ENCODE measurements at regions not wholly inside any gene's neighbourhood (a gene's known extent, or its start where the extent isn't known, plus 50 kb on each side); places are given as distances from the start of the nearest gene placed in this dataset.
"Not testable (repeated sequence)": the region's sequence is repeated elsewhere in the genome, so short reads cannot be mapped to it uniquely, and the experiment has no call there.

- H4K20me1 ChIP-seq, H3K27ac ChIP-seq, H3K27me3 ChIP-seq: not testable (repeated sequence)
These were observed 524.7 kb downstream of the GOLGA6L6 start for GRCh38 chr15:20016941-20017340.

GRCh38 chr15:20012837-20013236 lies 528.8 kb downstream of the GOLGA6L6 start:
- not testable (repeated sequence) for H3K27me3 ChIP-seq, H3K27ac ChIP-seq, H3K36me3 ChIP-seq, H3K4me2 ChIP-seq, H4K20me1 ChIP-seq, H3K4me3 ChIP-seq, H3K9me3 ChIP-seq, H3K4me1 ChIP-seq, H3K9ac ChIP-seq

More at GRCh38 chr15:20016941-20017340, 524.7 kb downstream of the GOLGA6L6 start:
- not testable (repeated sequence) for H3K4me3 ChIP-seq, H3K9me3 ChIP-seq, H3K9ac ChIP-seq, H3K4me2 ChIP-seq, H3K4me1 ChIP-seq, H3K36me3 ChIP-seq

GRCh38 chr15:20010759-20011158 lies 530.8 kb downstream of the GOLGA6L6 start:
- not testable (repeated sequence) for H3K27me3 ChIP-seq, H3K27ac ChIP-seq, H3K4me1 ChIP-seq

GRCh38 chr15:20009619-20010018 lies 532.0 kb downstream of the GOLGA6L6 start:
- H3K9me3 ChIP-seq, H3K27me3 ChIP-seq, H3K4me1 ChIP-seq, H3K36me3 ChIP-seq, H3K9ac ChIP-seq, H3K4me2 ChIP-seq, H3K4me3 ChIP-seq, H4K20me1 ChIP-seq, H3K27ac ChIP-seq: not testable (repeated sequence)

More at GRCh38 chr15:20010759-20011158, 530.8 kb downstream of the GOLGA6L6 start:
- not testable (repeated sequence) for H3K4me3 ChIP-seq, H3K9me3 ChIP-seq, H4K20me1 ChIP-seq, H3K9ac ChIP-seq, H3K36me3 ChIP-seq, H3K4me2 ChIP-seq

GRCh38 chr15:20007338-20007737 lies 534.3 kb downstream of the GOLGA6L6 start:
- H3K9me3 ChIP-seq, H4K20me1 ChIP-seq, H3K36me3 ChIP-seq, H3K4me3 ChIP-seq, H3K9ac ChIP-seq, H3K27ac ChIP-seq, H3K27me3 ChIP-seq, H3K4me2 ChIP-seq, H3K4me1 ChIP-seq: not testable (repeated sequence)

- H3K9me3 ChIP-seq, H3K9ac ChIP-seq, H3K4me3 ChIP-seq, H3K27me3 ChIP-seq, H4K20me1 ChIP-seq, H3K36me3 ChIP-seq: not testable (repeated sequence)
- peak overlapping the region; percentile 74 for H3K27ac ChIP-seq
- peaks cover 11% of the 10 kb centered on the region for H3K4me1 ChIP-seq
- H3K4me2 ChIP-seq, result peak overlapping the region; percentile 53
These were observed 538.1 kb downstream of the GOLGA6L6 start for GRCh38 chr15:20003471-20003870.

GRCh38 chr15:20002560-20002959 lies 539.0 kb downstream of the GOLGA6L6 start:
- Histone ChIP-seq H3K4me2 (peak overlapping the region; percentile 48), H3K4me1 (peaks cover 11% of the 10 kb centered on the region)
- H3K9ac ChIP-seq, H3K9me3 ChIP-seq, H3K27me3 ChIP-seq, H3K27ac ChIP-seq, H4K20me1 ChIP-seq, H3K4me3 ChIP-seq, H3K36me3 ChIP-seq: not testable (repeated sequence)

- not testable (repeated sequence) for H3K9ac ChIP-seq, H3K27me3 ChIP-seq, H4K20me1 ChIP-seq, H3K4me3 ChIP-seq, H3K36me3 ChIP-seq, H3K9me3 ChIP-seq, H3K4me2 ChIP-seq
- Histone ChIP-seq H3K4me1 (peaks cover 27% of the 10 kb centered on the region), H3K27ac (peak overlapping the region; percentile 51)
These were observed 544.9 kb downstream of the GOLGA6L6 start for GRCh38 chr15:19996574-19997194.

GRCh38 chr15:19995296-19995695 lies 546.3 kb downstream of the GOLGA6L6 start:
- H3K27me3 ChIP-seq, H3K4me2 ChIP-seq, H3K27ac ChIP-seq, H3K36me3 ChIP-seq, H4K20me1 ChIP-seq, H3K9ac ChIP-seq, H3K4me3 ChIP-seq: not testable (repeated sequence)
- Histone ChIP-seq H3K4me1 (peaks cover 27% of the 10 kb centered on the region), H3K9me3 (peaks cover 18% of the 10 kb centered on the region; the same call in 1 of the 2 replicates)

GRCh38 chr15:19992428-19992827 lies 549.2 kb downstream of the GOLGA6L6 start:
- H3K4me1 ChIP-seq, result peaks cover 34% of the 10 kb centered on the region
- no peaks in the 10 kb centered on the region for H4K20me1 ChIP-seq
- no peak overlapping the region for H3K27ac ChIP-seq
- no peak overlapping the region for H3K4me2 ChIP-seq
- peaks cover 28% of the 10 kb centered on the region; the same call in 1 of the 2 replicates for H3K9me3 ChIP-seq
- no peak overlapping the region for H3K4me3 ChIP-seq
- no peak overlapping the region for H3K9ac ChIP-seq
- TF ChIP-seq Cebpa-rat (IDR thresholded peaks at IDR 0.05), result no peak
- H3K27me3 ChIP-seq, result no peaks in the 10 kb centered on the region
- H3K36me3 ChIP-seq, result no peaks in the 10 kb centered on the region

GRCh38 chr15:19988094-19988660 lies 553.4 kb downstream of the GOLGA6L6 start:
- Histone ChIP-seq H3K4me1 (peaks cover 22% of the 10 kb centered on the region), H3K9me3 (peaks cover 28% of the 10 kb centered on the region; the same call in 1 of the 2 replicates), H3K4me2 (no peak overlapping the region), H3K27me3 (no peaks in the 10 kb centered on the region), H3K4me3 (no peak overlapping the region), H3K27ac (peak overlapping the region; percentile 18; the same call in 1 of the 2 replicates), H4K20me1 (no peaks in the 10 kb centered on the region), H3K36me3 (no peaks in the 10 kb centered on the region), H3K9ac (no peak overlapping the region)
- TF ChIP-seq Cebpa-rat (IDR thresholded peaks at IDR 0.05), result no peak
